ENCODE measurements at regions not wholly inside any gene's neighbourhood (a gene's known extent, or its start where the extent isn't known, plus 50 kb on each side); places are given as distances from the start of the nearest gene placed in this dataset.
A peak's percentile ranks its signal among the peaks of the same experiment; 100 is the strongest.

DNA sequence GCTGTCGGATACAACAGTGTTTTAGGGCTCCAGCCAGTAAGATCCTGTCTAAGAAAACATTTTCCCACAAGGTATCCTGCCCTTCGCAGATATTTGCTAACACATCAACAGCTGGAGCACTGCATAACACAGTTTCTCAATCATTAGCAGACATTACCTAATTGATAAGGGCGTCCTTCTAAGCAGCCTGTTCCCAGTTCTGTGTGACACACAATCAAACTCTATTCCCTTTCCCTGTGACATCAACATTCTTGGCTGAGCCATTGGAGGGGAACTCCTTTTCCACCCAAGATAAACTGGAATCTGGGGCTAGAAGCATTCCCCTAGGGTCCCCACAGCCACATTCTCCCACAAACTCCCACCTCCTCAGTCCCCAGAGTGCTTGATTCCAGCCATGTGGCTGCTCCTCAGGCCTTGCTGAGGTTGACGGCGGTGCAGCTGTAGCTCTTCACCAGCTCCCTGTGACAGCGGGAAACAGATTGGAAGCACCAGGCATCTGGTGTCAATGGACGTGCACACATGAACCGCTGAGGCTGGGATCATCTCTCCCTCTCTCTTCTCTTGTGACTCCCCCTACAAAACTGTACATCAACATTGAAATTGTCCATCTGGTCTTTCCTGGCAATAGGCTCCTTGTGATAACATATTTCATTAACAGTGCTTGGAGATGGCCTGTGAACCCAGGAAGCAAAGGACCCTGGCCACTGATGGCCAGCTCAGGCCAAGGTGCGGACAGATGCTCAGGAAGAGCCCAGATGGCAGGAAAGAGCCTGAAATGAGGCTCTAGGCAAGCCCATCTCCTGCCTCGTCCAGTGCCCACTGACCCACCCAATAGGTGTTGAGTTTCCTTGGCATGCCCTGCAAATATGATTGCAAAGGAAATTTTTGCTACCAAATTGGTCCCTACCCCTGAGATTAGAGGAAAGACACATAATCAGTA is 131.1 kb upstream of the TBX20 start:
- TF ChIP-seq JUND (IDR thresholded peaks at IDR 0.05; ENCODE audit: low read depth), result no peak
- in situ Hi-C loops (cut with HindIII; ENCODE audit: low pct_unique_long_range_greater_than_20kb, low sequenced_read_pairs), result no loop called here

DNA sequence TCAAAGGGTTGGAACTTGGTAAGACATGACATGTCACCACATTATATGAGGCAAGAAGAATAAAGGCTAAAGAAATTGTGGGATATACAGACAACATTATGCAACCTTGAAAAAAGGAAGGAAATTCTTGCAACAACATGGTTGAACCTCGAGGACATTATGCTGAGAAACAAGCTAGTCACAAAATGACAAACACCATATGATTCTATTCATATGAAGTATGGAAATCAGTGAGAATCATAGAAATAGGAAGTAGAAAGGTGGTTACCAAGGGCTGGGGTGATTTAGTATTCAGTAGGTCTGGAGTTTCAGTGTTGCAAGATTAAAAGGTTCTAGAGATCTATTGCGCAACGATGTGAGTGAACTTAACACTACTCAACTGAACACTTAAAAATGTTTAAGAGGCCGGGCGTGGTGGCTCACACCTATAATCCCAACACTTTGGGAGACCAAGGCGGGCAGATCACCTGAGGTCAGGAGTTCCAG is 126.9 kb upstream of the TBX20 start:
- no peak for DNase-seq (ENCODE audit: low read depth in 1 of 2, low spot score in 1 of 2)
- in situ Hi-C loops (cut with HindIII; ENCODE audit: low pct_unique_long_range_greater_than_20kb, low sequenced_read_pairs), result no loop called here
- no peak for TF ChIP-seq JUND (IDR thresholded peaks at IDR 0.05; ENCODE audit: low read depth)

More for the DNA sequence above, 131.1 kb upstream of the TBX20 start:
- no peak for DNase-seq (ENCODE audit: low read depth in 1 of 2, low spot score in 1 of 2)

DNA sequence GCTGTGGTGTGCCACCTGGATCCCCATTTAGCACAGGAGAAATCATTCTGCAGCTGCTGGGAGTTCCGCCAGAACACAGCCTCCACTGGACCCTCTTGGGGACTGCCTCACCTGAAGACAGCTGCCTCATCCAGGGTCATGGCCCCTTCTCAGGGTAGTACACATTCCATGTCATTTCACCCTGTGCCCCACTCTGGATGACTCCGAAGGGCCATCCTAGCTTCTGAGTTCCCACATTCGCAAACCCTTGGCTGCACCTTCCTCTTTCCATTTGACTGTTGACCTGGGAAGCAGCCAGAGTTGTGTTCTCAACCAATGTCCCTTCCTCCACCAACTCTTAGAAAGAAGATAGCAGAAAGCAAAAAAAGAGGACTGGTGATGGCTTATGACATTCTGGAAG is 125.6 kb upstream of the TBX20 start:
- TF ChIP-seq JUND (IDR thresholded peaks at IDR 0.05; ENCODE audit: low read depth), result no peak
- DNase-seq (ENCODE audit: low read depth in 1 of 2, low spot score in 1 of 2), result no peak
- in situ Hi-C loops (cut with HindIII; ENCODE audit: low pct_unique_long_range_greater_than_20kb, low sequenced_read_pairs), result no loop called here

DNA sequence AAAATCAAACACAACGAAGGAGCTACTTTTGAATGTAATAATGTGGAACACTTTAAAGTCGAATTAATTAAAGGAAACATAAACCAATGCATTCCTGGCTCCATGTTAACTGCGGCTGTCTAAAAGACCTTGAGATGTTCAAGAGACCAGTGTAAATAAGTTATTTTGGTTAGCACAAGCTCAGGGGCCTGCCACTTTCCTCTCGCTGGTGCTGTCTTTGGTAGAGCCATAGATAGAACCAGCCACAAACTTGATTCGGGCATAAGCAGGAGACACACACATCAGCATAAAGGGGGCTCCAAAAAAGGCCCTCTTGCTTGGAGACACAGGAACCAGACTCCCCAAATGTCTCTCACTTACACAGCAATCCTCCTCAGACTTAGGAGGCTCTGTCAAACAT is 121.6 kb upstream of the TBX20 start:
- no peak for TF ChIP-seq JUND (IDR thresholded peaks at IDR 0.05; ENCODE audit: low read depth)
- in situ Hi-C loops (cut with HindIII; ENCODE audit: low pct_unique_long_range_greater_than_20kb, low sequenced_read_pairs), result no loop called here
- no peak for DNase-seq (ENCODE audit: low read depth in 1 of 2, low spot score in 1 of 2)

DNA sequence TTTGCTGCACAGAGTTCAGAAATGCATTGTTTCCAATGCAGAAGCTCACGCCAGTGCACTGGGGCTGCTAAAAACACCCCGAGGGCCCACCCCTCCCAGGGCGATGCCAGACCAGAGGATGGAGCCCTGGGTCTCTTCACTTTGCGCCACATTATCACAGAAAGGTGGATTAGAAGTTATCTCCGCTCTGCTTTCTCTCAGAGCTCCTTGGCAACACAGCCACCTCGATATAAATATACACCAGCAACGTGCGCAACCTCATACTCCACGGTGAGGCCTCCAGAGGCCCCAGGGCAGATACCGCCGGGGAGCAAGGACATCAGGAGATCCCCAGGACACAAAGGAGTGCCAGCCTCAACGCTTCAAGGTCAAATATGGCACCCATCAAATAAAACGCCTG is 121.0 kb upstream of the TBX20 start:
- in situ Hi-C loops (cut with HindIII; ENCODE audit: low pct_unique_long_range_greater_than_20kb, low sequenced_read_pairs), result no loop called here
- no peak for DNase-seq (ENCODE audit: low read depth in 1 of 2, low spot score in 1 of 2)
- no peak for TF ChIP-seq JUND (IDR thresholded peaks at IDR 0.05; ENCODE audit: low read depth)

DNA sequence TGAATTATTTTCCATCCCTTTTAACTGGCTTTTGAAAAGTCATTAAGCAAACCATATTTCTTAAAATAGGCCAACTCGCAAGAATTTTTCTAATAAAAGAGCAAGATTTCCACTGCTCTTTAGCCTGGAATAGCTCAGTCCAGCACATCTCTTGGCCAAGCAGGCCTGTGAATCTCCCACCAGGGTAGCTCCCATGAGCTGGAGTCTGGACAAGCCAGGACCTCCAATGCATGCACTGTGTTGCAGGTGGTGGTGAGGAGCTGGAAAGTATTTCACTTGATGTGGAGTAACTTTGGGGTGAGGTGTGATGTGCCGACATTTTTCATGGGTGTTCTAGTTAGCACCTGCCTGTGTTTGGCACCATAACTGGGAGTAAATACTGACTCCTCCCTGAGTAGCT is 117.3 kb upstream of the TBX20 start:
- no peak for DNase-seq (ENCODE audit: low read depth in 1 of 2, low spot score in 1 of 2)
- in situ Hi-C loops (cut with HindIII; ENCODE audit: low pct_unique_long_range_greater_than_20kb, low sequenced_read_pairs), result no loop called here
- TF ChIP-seq JUND (IDR thresholded peaks at IDR 0.05; ENCODE audit: low read depth), result no peak

DNA sequence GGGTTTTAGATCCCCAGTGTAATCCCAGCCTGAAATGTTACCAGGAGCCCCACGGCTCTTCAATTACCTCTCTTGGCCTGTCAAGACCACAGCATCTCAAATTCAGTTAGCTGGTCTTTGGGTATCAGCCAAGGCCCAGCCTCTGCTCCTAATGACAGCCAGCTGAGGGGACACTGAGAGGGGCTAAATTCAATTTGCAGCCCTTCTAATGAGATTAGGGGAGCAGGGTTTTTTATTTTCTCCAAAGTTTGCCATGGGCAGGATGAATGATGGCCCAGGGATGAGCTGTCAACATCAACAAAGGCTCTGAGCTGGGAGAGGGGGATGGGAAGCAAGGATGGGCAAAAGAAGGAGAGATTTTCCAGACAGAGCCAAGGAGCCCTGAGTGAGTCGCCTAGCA is 116.8 kb upstream of the TBX20 start:
- no peak for DNase-seq (ENCODE audit: low read depth in 1 of 2, low spot score in 1 of 2)
- in situ Hi-C loops (cut with HindIII; ENCODE audit: low pct_unique_long_range_greater_than_20kb, low sequenced_read_pairs), result no loop called here
- no peak for TF ChIP-seq JUND (IDR thresholded peaks at IDR 0.05; ENCODE audit: low read depth)

DNA sequence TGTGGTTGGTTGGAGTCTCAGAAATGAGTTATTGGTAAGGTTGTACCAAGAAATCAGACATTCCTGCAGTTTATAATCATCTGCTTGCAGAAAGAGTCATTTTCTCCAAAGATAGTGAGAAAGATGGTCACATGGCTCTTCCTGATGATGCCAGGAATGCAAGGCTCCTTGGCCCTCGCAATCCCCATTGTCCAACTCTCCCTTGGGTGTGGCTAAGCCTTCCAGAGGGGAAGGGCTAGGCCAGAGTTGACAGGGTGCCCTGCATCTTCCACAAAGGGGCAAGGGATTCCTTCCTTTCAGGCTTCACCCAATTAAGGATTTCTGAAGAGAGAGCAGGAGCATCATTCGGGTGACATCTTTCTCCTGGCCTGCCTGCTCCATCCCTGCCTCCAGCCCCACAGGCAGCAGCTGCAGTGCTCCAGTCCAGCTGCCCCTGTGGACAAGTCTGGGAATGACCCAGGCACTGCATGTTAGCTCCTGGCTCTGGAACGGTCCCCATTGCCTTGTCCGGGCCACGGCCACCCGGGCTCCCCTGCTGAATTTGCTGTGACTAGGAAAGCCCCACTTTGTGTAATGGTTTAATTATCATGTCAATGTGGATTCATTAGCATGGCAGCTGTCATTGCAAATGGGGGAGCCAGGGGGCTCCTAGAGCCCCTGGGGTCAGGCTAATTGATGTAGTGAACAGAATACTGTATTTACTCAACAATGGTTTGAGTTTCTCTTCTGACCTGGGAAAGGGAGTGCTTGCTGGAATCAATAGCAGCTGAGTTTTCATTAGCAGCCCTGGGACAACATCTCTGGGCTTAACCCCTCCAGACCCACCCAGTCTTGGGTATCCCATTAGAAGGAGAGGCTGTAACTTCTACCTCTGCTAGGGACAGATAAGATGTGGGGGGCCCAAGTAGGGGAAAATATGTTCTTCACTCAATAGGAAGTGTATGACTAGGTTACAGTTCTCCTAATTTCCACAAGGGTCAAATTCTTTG is 112.6 kb upstream of the TBX20 start:
- no peak for DNase-seq (ENCODE audit: low read depth in 1 of 2, low spot score in 1 of 2)
- in situ Hi-C loops (cut with HindIII; ENCODE audit: low pct_unique_long_range_greater_than_20kb, low sequenced_read_pairs), result no loop called here
- no peak for TF ChIP-seq JUND (IDR thresholded peaks at IDR 0.05; ENCODE audit: low read depth)

DNA sequence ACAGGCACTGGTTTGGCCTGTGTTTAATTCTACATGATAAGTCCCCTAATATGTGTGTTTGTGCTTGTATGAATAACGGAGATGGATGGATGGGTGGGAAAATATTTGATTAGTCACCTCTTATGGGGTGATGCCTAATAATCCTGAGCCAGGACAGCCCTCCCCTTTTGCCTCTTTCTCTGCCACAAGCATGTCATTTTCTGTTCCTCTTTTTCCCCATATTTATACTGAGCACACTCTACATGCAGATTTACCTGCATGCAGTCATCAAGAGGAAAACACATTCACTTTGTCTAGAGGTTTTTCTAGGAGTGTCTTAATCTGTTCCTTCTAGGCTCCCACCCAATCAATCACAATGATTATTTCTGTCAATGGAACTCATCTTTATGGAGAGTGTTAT is 111.6 kb upstream of the TBX20 start:
- DNase-seq (ENCODE audit: low read depth in 1 of 2, low spot score in 1 of 2), result no peak
- no peak for TF ChIP-seq JUND (IDR thresholded peaks at IDR 0.05; ENCODE audit: low read depth)
- in situ Hi-C loops (cut with HindIII; ENCODE audit: low pct_unique_long_range_greater_than_20kb, low sequenced_read_pairs), result no loop called here

DNA sequence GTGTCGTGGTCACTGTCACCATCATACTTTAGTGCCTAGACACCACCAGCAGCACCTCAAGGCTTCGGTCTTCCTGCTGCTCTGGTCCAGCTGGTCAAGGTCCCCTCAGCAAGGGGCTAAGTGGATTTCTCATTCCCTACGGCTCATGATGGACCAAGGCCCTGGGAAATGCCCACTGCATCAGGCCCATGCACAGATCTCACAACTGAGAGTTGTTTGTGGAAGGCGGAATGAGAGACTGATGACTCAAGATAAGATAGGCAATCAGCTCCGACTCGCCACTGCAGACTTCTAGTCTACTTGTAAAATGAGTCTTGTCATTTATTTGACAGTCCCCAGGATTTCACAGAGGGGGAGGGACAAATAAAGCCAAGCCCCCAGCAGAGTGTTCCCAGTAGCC is 108.4 kb upstream of the TBX20 start:
- no peak for TF ChIP-seq JUND (IDR thresholded peaks at IDR 0.05; ENCODE audit: low read depth)
- in situ Hi-C loops (cut with HindIII; ENCODE audit: low pct_unique_long_range_greater_than_20kb, low sequenced_read_pairs), result no loop called here
- no peak for DNase-seq (ENCODE audit: low read depth in 1 of 2, low spot score in 1 of 2)

DNA sequence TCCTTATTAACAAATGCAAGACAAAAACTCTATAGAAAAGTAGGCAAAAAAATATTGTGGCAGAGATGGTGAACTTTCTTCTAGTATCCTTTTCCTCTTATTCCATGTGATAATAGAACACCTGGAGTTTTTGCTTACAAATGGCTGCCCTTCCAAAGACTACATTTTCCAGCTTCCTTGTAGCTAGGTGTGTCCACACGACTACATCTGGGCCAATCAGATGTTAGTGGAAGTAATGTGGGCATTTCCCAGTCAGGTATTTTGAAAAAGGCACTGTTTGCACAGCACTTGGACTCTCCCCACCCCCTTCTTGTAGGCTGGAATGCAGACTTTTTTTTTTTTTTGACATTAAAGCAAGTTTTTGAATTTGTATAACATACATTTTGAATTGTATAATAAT is 105.5 kb upstream of the TBX20 start:
- DNase-seq (ENCODE audit: low read depth in 1 of 2, low spot score in 1 of 2), result peak in 1 of 2 experiments; percentile 50
- TF ChIP-seq JUND (IDR thresholded peaks at IDR 0.05; ENCODE audit: low read depth), result no peak
- in situ Hi-C loops (cut with HindIII; ENCODE audit: low pct_unique_long_range_greater_than_20kb, low sequenced_read_pairs), result no loop called here

DNA sequence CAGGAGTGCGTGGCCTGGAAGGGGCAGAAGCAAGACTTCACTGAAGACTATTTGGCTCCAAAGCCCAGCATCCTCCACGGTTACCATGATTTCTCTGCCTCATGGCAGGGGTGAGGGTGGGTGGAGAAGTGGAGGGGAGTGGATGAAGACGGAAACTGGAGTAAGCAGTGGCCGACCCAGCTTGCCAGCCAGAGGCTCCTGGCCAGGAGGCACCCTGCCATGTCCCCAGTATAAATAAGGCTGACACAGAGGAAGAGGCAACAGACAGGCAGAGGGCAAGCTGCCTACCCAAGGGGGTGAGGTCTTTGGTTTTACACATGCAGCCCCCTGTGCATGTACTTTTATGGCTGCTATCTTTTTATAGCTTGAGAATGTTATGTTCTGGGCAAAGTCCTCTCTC is 102.6 kb upstream of the TBX20 start:
- no peak for DNase-seq (ENCODE audit: low read depth in 1 of 2, low spot score in 1 of 2)
- in situ Hi-C loops (cut with HindIII; ENCODE audit: low pct_unique_long_range_greater_than_20kb, low sequenced_read_pairs), result no loop called here
- no peak for TF ChIP-seq JUND (IDR thresholded peaks at IDR 0.05; ENCODE audit: low read depth)

DNA sequence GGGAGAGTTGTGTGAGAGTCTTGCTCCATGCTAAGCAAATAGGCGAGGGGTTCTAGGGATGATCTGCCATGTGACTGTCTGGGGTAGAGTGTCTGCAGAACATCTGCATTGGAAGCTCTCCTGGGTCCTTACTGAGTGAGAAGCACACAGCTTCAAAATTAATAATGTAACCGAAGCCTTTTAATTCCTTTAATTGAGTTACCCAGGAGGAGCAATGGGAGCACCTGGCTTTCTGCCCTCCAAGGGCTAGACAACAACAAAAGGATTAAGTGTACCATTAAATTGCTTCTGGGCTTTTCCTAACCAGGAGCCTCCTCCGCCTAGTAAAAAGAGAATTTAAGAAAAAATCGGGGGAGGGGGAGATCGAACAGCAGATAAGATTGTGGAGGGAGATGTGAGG is 102.0 kb upstream of the TBX20 start:
- TF ChIP-seq JUND (IDR thresholded peaks at IDR 0.05; ENCODE audit: low read depth), result no peak
- in situ Hi-C loops (cut with HindIII; ENCODE audit: low pct_unique_long_range_greater_than_20kb, low sequenced_read_pairs), result no loop called here
- no peak for DNase-seq (ENCODE audit: low read depth in 1 of 2, low spot score in 1 of 2)
